NCI-H748 (cell line): ENCODE measurements at regions not wholly inside any gene's neighbourhood (a gene's known extent, or its start where the extent isn't known, plus 50 kb on each side); places are given as distances from the start of the nearest gene placed in this dataset.
"Not testable (repeated sequence)": the region's sequence is repeated elsewhere in the genome, so short reads cannot be mapped to it uniquely, and the experiment has no call there.

Experiments
- DNase-seq: peaks from one replicate; lab custom pipeline; 2025; ENCODE audit not compliant: unreplicated experiment; lab: John Stamatoyannopoulos, UW

- no peak for DNase-seq
Observed at GRCh38 chr5:100641833-100642232, 106.7 kb downstream of the FAM174A start.

GRCh38 chr5:100643473-100643872 lies 108.3 kb downstream of the FAM174A start:
- peak; percentile 84 for DNase-seq

- DNase-seq = no peak
Observed at GRCh38 chr5:100644185-100644584, 109.0 kb downstream of the FAM174A start.

- DNase-seq = no peak
Observed at GRCh38 chr5:100644776-100645175, 109.6 kb downstream of the FAM174A start.

- no peak for DNase-seq
Observed at GRCh38 chr5:100646011-100646410, 110.8 kb downstream of the FAM174A start.

GRCh38 chr5:100646691-100647090 lies 111.5 kb downstream of the FAM174A start:
- DNase-seq = no peak

GRCh38 chr5:100647461-100648230 lies 112.5 kb downstream of the FAM174A start:
- DNase-seq = peak; percentile 71

- no peak for DNase-seq
Observed at GRCh38 chr5:100654895-100655294, 119.7 kb downstream of the FAM174A start.

- not testable (repeated sequence) for DNase-seq
Observed at GRCh38 chr5:100656771-100657170, 121.6 kb downstream of the FAM174A start.

- no peak for DNase-seq
Observed at GRCh38 chr5:100659080-100659795, 124.1 kb downstream of the FAM174A start.

- DNase-seq = no peak
Observed at GRCh38 chr5:100664140-100664539, 129.0 kb downstream of the FAM174A start.

GRCh38 chr5:100667161-100667630 lies 132.0 kb downstream of the FAM174A start:
- DNase-seq = no peak

- no peak for DNase-seq
Observed at GRCh38 chr5:100668511-100668910, 133.3 kb downstream of the FAM174A start.

GRCh38 chr5:100676817-100677631 lies 141.8 kb downstream of the FAM174A start:
- DNase-seq = peak; percentile 42

- DNase-seq = no peak
Observed at GRCh38 chr5:100682625-100683024, 147.5 kb downstream of the FAM174A start.

GRCh38 chr5:100683881-100684280 lies 148.7 kb downstream of the FAM174A start:
- no peak for DNase-seq

- DNase-seq = not testable (repeated sequence)
Observed at GRCh38 chr5:100685122-100685521, 149.9 kb downstream of the FAM174A start.

GRCh38 chr5:100688834-100689233 lies 153.7 kb downstream of the FAM174A start:
- DNase-seq = not testable (repeated sequence)

GRCh38 chr5:100690036-100690560 lies 154.9 kb downstream of the FAM174A start:
- DNase-seq = no peak

- DNase-seq = no peak
Observed at GRCh38 chr5:100691085-100691484, 155.9 kb downstream of the FAM174A start.

GRCh38 chr5:100691548-100691947 lies 156.4 kb downstream of the FAM174A start:
- DNase-seq = no peak
